ENCODE measurements at regions not wholly inside any gene's neighbourhood (a gene's known extent, or its start where the extent isn't known, plus 50 kb on each side); places are given as distances from the start of the nearest gene placed in this dataset.
"Not testable (repeated sequence)": the region's sequence is repeated elsewhere in the genome, so short reads cannot be mapped to it uniquely, and the experiment has no call there.

DNA sequence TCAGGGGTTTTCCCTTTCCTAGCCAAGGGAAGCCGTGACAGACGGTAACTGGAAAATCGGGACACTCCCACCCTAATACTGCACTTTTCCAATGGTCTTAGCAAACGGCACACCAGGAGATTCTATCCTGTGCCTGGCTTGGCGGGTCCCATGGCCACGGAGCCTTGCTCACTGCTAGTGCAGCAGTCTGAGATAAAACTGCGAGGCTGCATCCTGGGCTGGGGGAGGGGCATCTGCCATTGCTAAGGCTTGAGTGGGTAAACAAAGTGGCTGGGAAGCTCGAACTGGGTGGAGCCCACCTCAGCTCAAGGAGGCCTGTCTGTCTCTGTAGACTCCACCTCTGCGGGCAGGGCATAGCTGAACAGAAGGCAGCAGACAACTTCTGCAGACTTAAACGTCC, 604.1 kb upstream of the IGFBP7 start:
- DNase-seq (ENCODE audit: low read depth) = not testable (repeated sequence)

DNA sequence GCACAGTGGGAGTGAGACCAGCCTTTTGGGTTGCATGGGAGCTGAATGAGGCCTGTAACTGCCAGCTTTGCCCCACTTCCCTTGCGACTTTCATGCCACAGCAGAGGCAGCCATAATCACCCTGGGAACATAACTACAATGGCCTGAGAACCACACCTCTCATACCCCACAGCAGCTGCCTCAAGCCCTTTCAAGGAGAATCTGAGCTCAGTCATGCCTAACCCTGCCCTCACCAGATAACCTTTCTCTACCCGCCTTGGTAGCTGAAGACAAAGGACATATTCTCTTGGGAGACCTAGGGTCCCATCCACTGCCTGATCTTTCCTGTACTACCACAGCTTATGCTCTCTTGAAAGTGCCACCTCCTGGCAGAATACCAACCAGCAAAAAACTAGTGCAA, 599.9 kb upstream of the IGFBP7 start:
- no peak for DNase-seq (ENCODE audit: low read depth)

DNA sequence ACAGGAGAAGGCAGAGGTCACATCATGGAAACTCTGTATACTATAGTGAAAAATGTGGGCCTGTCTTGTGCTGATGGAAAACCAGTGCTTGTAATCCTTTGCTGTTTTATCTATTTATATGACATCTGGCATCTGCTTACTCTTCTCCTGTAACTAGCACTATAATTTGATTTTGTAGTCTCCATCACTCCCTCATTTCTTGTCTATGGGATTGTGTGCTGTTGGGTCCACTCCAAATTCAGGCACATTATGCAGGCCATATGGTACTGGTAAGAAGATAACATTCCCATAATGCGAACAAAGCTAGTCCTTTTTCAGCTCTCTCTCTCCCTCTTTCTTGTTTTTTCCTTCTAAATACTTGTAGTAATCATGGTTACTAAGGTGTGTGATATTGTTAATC, 581.2 kb upstream of the IGFBP7 start:
- no peak for DNase-seq (ENCODE audit: low read depth)

DNA sequence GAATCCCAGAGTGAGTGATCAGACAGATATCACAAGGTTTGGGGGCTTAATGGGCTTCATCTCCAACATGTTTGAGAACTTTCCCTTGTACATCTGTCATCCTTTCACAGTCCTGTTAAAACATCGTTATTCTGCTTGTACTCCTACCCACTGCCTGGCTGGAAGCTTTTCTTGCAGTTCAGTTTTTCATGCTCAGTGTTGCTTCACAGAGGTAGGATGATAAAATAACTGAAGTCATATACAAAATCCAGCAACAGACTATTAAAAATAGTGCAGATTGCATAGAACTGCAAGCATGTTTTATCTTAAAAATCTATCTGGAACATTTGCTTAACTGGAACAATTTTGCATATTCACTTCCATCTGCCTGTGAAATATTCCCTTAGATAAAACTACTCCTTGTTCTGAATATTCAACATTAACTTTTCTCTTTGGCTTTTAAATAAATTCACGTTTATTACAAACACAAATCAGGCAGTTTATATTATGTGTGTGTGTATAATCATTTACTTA, 579.6 kb upstream of the IGFBP7 start:
- no peak for DNase-seq (ENCODE audit: low read depth)

DNA sequence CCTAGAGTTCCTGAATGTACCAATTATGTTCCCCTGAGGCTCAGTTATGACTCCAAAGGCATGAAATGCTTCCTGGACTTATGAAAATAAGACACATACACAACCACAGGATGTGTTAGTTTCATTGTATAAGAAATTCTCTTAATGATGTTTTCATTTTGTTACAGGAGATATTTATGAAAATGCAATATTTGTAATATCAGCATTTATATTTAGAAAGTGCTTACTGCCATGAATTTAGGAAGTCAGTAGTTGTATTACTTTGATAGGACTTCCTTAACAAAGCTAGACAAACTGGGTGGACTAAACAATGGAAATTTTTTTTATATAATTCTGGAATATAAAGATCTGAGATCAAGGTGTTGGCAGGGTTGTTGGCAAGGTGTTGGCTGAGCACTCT, 572.1 kb upstream of the IGFBP7 start:
- no peak for DNase-seq (ENCODE audit: low read depth)

DNA sequence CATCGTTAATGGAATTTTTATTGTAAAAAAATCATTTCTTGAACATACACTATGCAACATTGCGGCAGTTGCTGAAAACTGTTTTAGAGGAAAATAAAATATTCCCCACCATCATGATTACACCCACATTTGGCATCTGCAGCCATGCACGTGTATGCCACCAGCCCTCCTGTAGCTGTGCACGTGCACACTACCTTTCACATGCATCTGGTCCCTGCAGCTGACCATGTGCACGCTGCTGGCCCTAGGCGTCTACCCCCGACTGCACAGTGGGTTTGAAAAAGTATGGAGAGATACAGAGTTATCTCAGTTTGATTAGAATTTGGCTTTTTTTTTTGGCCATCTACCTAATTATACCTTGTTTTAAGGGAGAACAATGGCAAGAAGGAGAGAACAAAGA, 569.8 kb upstream of the IGFBP7 start:
- DNase-seq (ENCODE audit: low read depth) = no peak

DNA sequence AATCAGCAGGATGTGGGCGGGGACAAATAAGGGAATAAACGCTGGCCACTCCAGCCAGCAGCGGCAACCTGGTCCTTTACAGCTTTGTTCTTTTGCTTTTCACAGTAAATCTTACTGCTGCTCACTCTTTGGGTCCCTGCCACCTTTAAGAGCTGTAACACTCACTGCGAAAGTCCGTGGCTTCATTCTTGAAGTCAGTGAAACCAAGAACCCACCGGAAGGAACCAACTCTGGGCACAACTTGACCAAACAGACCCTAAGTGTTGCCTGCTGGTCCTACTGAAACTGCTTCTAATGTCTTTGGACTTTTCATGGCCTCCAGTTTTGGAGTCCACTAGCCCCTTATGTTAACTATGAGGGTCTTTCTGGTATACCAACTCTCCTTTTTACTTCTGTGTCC, 566.2 kb upstream of the IGFBP7 start:
- no peak for DNase-seq (ENCODE audit: low read depth)

DNA sequence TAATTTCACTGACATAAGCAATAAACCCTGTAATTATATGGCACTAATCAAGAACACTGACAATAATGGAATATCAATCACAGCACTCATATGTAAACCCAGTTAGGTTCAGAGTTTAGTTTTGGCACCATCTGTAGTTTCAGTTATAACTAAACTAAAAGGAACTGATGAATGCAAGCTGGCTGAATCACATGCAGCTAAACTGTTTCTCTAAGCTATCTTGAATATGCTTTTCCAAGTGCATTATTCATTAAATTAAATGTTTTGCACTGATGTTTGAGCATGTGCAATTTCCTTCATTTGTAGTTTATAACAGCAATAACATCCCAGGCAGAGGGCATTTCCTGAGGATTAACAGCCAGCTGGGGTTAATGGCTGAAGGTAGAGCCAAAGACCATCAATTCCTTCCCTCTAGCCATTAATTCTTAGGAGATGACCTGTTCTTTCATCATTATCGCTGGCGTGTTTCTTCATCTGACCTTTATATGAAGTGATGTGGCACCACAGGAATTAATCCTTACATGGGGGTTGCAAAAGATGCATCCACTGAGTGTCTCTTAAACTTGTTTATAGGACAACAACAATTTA, 562.8 kb upstream of the IGFBP7 start:
- DNase-seq (ENCODE audit: low read depth) = no peak

DNA sequence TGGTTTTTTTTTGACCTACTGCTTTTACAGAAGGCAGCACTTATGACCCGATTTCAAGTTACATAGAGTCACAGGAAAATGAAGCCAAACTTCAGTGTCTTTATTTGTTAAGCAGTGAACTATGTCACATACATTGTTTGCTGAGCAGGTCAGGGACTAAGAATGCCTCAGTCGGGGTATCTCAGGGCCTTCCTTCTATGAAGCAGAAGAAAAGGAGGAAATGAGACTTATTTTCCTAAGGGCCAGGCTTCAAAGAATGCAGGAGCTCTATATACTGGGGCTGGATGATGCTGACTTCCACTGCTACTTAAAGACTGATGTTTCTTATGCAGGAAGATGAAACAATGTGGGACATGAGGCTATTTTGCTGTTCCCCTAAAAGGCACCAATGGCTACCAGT, 558.4 kb upstream of the IGFBP7 start:
- no peak for DNase-seq (ENCODE audit: low read depth)

DNA sequence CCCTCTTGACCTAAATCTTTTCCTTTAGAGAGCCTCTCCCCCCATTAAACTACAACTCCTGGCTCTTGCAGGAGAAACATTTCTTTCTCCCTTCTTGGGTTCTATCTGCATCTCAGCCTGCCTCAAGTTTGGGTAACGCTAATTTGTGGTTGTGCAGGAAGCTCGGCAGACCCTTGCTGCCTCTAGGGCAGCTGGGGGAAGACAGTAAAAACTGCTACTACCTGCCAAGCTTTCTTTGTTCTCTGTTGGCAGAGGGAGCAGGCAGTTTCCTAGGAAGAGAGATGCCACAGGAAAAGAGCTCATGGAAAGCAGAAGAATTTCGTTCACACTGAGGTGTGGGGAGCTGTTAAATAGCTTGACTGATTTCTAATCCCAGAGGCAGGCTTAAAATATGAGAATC, 555.6 kb upstream of the IGFBP7 start:
- no peak for DNase-seq (ENCODE audit: low read depth)

DNA sequence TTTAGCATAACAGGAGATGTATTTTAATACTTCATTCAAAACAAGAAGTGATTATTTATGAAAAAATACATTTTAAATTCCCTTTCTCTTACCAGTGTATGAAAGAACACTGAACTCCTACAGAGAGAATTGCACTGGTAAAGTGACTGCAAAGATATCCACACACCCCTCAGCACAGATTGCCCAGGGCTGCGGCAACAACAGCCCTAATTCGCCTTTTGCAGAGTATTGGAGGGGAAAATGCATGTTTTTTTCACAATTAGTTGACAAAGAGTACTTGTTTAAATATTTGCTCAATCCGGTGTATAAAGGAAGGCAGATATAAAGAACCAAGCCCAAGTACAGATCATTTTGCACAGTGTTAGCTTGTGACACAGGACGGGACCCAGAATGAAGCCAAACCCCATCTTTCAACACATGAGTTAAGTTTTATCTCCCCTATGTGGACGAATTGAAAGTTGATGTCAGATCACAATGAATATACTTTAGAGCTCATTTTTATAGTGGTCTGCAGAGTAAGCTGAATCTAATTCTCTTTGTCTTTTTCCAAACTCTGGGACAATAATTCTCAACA, 551.4 kb upstream of the IGFBP7 start:
- DNase-seq (ENCODE audit: low read depth) = no peak

DNA sequence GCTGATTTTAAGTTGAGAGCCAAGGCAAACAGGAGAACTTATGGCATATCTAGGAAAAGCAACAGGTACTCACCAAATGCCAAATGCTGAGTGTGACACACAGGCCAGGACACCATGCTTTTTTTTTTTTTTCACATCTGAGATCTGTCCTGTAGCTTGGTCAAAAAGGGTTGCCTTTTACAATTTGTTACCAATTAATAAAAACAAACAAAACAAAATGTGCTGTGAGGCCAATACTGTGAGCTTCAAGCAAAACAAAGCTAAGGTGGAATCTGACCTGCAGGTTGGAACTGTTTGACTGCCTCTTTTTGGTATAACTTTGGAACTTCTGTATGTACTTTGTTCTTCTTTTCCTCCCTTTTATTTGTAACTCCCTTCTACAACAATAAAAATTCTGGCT, 548.5 kb upstream of the IGFBP7 start:
- no peak for DNase-seq (ENCODE audit: low read depth)

DNA sequence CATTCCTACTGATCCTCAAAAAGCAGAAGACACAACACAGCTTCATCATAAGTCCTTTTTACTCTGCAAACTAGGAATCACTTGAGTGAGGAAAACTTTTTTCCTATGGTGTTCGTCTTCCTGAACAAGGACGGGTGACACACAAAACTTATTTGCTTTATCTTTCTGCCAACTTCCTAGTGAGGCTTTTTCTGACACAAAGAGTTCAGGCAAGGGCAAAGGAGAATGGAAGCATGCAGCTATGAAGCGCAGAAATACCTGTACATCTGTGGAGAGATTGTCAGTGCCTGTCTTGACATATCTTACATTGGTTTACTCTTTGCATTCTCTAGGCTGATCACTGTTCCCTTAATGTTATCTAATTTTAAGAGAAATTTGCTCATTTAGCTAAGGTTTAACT, 548.0 kb upstream of the IGFBP7 start:
- no peak for DNase-seq (ENCODE audit: low read depth)

DNA sequence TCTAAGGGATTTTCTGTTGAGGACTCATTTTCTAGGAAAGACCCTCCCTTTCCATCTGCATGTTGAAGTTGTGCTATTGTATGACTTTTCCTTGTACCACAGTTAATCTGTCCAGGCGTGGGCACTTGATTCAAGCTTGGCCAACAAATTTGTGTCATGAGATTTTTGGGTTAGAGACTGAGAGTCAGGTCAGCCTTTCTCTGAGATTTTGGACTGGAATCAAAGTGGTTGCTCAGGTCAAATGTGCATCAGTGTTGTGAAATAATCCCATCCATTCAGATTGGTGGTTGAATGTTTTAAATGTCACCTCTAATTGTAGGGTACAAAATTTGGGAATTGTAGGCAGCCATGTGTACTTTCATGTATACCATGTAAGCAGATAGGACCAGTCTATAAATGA, 545.2 kb upstream of the IGFBP7 start:
- DNase-seq (ENCODE audit: low read depth) = no peak

DNA sequence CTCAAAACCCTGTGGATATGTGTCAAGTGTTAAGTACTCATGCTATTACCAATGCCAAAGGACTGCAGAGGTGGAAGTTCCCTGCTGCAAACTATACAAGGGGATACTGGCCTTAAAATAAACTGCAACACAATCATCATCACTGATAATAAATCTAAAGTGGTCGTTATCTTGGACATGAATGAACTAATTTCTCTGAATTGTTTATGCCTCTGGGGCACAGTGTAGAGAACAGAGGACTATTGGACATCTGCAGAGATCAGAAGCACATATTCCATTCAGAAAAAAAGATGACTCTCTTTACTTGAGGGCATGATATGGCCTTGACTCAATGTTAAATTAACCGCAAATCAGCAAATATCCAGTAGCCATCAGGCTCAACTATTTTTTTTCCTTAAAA, 542.6 kb upstream of the IGFBP7 start:
- no peak for DNase-seq (ENCODE audit: low read depth)

DNA sequence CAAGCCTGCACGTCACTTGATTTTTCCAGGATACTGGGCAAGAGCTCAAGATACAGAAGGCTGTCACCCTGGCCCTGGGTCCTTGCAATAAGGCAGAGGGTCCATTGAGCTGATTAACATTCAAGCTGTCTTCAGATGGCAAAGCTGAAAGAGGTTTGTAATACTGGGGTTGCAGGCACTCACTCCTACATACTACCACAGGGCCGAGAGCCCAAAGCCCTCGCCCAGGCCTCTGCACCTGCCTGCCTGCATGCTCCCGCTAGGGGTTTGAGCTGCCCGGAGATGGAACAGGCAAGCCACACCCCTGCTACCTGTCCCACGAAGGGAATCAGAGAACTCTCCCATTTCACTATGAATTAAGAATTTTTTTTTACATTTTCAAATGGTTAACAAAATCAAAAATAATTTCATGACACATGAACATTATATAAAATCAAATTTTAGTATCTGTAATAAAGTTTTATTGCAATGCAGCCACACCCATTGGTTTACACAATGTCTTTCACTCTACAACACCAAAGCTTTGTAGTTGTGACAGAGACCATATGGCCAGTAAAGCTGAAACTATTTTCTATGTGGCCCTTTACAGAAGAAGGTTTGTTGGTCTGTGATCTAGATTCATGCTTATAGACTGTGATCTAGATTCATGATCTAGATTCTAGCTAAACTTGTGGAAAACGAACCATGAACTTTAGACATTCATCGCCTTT, 530.4 kb upstream of the IGFBP7 start:
- DNase-seq (ENCODE audit: low read depth) = no peak

DNA sequence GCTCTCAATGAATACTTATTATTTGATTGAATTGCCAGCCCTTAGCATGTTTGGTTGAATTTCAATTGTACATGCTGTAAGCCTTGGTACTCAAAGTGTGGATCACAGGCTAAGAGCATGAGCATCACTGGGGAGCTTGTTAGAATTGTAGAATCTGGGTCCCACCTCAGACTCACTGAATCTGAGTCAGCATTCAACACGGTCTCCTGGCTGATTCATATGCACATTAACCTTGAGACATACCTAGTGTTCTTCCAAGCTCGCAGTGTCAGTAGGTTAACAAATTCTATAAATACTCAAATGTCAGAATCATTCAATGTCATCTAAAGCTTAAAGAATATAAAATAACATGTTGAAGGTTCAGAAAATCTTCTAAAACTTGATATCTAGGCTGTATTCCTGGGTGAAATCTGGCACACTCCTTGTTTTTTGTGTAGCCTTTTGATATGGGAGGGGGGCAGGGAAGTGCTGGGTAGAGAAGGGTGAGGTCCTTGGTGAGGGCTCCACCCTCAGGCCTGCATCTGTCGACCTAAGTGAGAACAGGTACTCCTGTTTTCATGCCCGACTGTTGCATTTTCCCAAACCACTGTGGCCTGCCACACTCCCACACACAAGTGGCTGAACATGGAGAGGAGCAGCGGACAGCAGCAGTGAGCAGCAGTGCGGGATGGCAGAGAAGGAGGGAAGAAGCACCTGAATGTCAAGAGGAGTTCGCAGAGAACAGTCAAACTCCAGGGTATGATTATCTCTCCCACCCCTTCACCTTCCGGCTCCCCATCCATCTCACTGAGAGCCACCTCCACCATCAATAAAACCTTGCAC, 529.6 kb upstream of the IGFBP7 start:
- no peak for DNase-seq (ENCODE audit: low read depth)

DNA sequence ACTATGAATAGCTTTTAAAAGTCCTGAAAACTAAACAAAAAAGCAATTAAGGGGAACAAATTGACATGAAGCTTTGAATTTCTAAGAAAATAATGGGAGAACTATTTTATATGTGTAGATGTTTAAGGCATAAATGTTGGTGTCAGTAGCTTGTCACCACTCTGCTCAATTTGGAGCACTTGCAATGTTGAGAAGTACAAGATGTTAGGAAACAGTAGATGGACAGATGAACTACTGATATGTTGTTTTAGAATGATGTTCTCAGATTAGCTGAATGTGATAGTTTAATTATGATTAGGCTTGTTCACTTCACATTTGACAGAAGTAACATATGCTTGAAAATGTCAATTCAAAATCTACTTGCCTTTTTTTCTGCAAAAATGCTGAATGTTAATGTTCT, 525.7 kb upstream of the IGFBP7 start:
- DNase-seq (ENCODE audit: low read depth) = no peak

DNA sequence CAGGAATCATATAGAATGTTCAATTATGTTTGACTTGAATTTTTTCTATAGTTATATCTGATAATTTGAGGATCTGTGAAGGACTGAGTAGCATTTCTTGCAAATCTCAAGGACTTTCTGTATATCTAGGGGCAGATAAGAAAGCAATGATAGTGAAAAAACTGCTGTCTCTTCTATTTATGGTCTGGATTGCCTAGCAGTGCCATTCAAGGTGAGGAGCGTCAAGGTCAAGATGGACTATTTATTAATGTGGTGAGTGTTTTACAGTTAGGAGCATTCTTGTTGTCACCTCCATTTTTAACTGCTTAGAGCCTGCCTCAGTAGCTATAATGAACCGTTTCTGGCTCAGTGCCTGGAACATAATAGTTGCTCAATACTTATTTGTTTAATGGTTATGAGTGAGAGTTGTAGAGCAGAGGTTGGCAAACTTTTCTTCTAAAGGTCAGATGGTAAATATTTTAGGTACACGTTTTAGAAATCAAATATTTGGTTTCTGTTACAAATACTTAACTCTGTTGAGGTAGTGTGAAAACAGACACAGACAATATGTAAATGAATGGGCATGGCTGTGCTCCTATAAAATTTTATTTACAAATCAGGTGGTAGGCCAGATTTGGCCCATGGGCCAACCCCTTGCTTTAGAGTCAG, 523.2 kb upstream of the IGFBP7 start:
- no peak for DNase-seq (ENCODE audit: low read depth)

DNA sequence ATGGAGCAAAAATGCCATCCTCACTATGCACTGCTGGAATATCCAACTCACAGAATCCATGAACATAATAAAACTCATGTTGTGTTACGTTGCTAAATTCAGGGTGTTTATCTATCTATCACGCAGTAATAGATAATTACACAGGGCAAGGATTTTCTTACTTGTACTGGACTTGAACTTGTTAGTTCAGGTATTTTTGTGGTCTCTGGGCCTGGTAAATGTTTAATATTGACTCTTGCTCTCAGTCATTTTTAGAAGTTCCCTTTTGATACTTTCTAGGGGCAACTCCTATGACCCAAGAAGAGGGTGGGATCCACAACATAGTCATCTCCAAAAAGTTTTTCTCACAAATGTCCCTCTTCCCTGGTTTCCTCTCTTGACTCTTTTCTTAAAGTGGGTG, 522.4 kb upstream of the IGFBP7 start:
- no peak for DNase-seq (ENCODE audit: low read depth)

DNA sequence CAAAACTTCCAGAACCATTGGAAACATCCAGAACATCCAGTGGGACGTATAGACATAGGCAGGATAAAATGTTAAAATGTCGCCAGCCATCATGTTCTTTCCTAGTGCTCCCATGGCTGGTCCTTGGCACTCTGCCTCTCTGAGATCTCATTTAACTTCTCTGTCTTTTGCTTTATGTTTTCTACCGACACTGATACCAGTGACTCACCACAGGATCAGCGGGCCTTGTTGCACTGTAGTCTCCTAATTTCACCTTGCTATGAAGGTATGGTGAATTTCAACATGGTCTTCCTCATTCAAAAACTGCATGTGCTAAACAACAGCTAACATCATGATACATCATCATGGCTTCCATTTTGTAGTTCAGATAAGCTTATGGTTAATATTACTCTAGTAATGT, 521.0 kb upstream of the IGFBP7 start:
- DNase-seq (ENCODE audit: low read depth) = no peak

DNA sequence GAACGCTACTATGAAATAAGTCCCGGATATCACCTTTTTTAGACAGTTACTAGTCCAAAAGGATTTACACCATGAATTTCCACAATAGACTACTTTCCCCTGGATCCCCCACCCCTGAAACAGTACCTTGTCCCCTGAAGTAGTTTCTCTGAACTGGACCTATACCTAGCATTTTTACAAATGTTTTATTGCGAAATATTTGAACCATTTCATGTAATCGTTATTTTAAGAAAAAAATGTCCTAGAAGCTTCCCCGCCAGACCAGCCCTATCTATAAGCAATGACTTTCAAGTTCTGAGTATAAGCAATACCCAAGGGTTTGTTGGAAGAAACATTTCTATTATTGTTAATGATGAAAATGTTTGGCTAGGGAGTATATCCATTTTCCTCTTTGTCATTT, 517.8 kb upstream of the IGFBP7 start:
- no peak for DNase-seq (ENCODE audit: low read depth)
